HepG2 (cell line): ENCODE measurements at regions not wholly inside any gene's neighbourhood (a gene's known extent, or its start where the extent isn't known, plus 50 kb on each side); places are given as distances from the start of the nearest gene placed in this dataset.
"Not testable (repeated sequence)": the region's sequence is repeated elsewhere in the genome, so short reads cannot be mapped to it uniquely, and the experiment has no call there.

Experiments
- ATAC-seq: fragments of 200-7000 bp; cut with Tn5 transposase; 3 replicates; pipeline ENCODE4 v1.9.1; 2020; ENCODE audit warnings: mild to moderate bottlenecking, moderate library complexity
- BruUV-seq: library from RNA; stranded (reverse); fragments of 400-500 nt; replicated peaks from 2 replicates; lab custom pipeline; 2021; lab: Mats Ljungman, UMichigan
- CTCF ChIA-PET: fragments of 300-600 bp; formaldehyde crosslinking; extraction: SDS; loops from one replicate; lab custom pipeline; 2021; ENCODE audit warnings: low total read pairs, inconsistent platforms, low intra/inter-chr PET ratio; lab: Yijun Ruan, JAX
- POLR2A ChIA-PET: fragments of 350-600 bp; sonication (Branson Sonifier 250); formaldehyde crosslinking; loops from one replicate; lab custom pipeline; 2020; ENCODE audit warnings: antibody characterized with exemption, inconsistent platforms; lab: Yijun Ruan, JAX
- DNase-seq: peaks from one replicate; pipeline ENCODE4 v3.0.0-alpha.2; 2015; ENCODE audit warnings: low spot score
- FAIRE-seq: peaks from 3 replicates; lab custom pipeline; 2011; peaks lifted over from hg19 to GRCh38; lab: Jason Lieb, UNC
- H2AFZ ChIP-seq: one replicate; pipeline ENCODE4 v1.6.1; 2011; ENCODE audit warnings: low read length, inconsistent platforms
- H3K27ac ChIP-seq: fragments of 300-600 bp; 3 replicates; pipeline ENCODE4 v1.8.0; 2011; ENCODE audit warnings: mixed run types, mild to moderate bottlenecking, mixed read lengths, low read length, inconsistent platforms; ENCODE audit not compliant: insufficient read depth; ENCODE audit errors: extremely low read length
- H3K27me3 ChIP-seq, 2 experiments: fragments of 200-600 bp in 1 of 2; 2 replicates in 1 of 2; 3 replicates in 1 of 2; pipeline versions ENCODE4 v1.6.0 to v1.8.0; 2011; ENCODE audit warnings: low read length in 2 of 2, mild to moderate bottlenecking in 2 of 2, moderate library complexity in 2 of 2, inconsistent platforms in 1 of 2; ENCODE audit not compliant: insufficient read depth in 2 of 2, control insufficient read depth in 1 of 2
- H3K36me3 ChIP-seq, 2 experiments: fragments of 200-600 bp in 1 of 2; replicated peaks in 1 of 2; 2 replicates in 1 of 2; 3 replicates in 1 of 2; pipeline versions ENCODE4 v1.5.1 to v1.8.0; 2011; ENCODE audit warnings: low read length in 2 of 2, inconsistent platforms in 1 of 2; ENCODE audit not compliant: insufficient read depth in 2 of 2, control insufficient read depth in 1 of 2
- H3K4me1 ChIP-seq: 2 replicates; pipeline ENCODE4 v1.5.1; 2012; ENCODE audit warnings: low read length, inconsistent platforms; ENCODE audit not compliant: insufficient read depth
- H3K4me2 ChIP-seq: 2 replicates; pipeline ENCODE4 v1.6.0; 2011; ENCODE audit warnings: low read depth, low read length, inconsistent platforms
- H3K4me3 ChIP-seq, 3 experiments: fragments of 200-600 bp in 1 of 3; sonication (generic), shearing (Covaris generic) in 1 of 3; replicated peaks in 1 of 3; 2 replicates each; pipeline ENCODE4 v1.5.1; 2011 to 2016; ENCODE audit warnings: low read length in 3 of 3, inconsistent platforms in 2 of 3, low read depth in 2 of 3, mild to moderate bottlenecking in 2 of 3, control low read depth in 1 of 3, mixed read lengths in 1 of 3; ENCODE audit not compliant: insufficient read depth in 1 of 3
- H3K79me2 ChIP-seq: one replicate; pipeline ENCODE4 v1.6.1; 2011; ENCODE audit warnings: low read length, inconsistent platforms; ENCODE audit not compliant: insufficient read depth
- H3K9ac ChIP-seq: 2 replicates; pipeline ENCODE4 v1.6.0; 2011; ENCODE audit warnings: mild to moderate bottlenecking, low read depth, low read length, inconsistent platforms; ENCODE audit not compliant: insufficient read depth
- H3K9me3 ChIP-seq: 2 replicates; pipeline ENCODE4 v1.5.1; 2012; ENCODE audit warnings: mild to moderate bottlenecking, low read length
- H4K20me1 ChIP-seq: 2 replicates; pipeline ENCODE4 v1.6.0; 2011; ENCODE audit warnings: inconsistent platforms, mild to moderate bottlenecking, low read length, moderate library complexity; ENCODE audit not compliant: insufficient read depth
- CBX1 ChIP-seq: IDR thresholded peaks from one replicate; pipeline ENCODE4 v1.6.1; 2016; ENCODE audit warnings: antibody characterized with exemption, low read depth
- ELF4 ChIP-seq: sonication (generic); formaldehyde crosslinking; IDR thresholded peaks from 2 replicates; pipeline ENCODE4 v1.5.0; 2020; ENCODE audit warnings: missing genetic modification reagents, mild to moderate bottlenecking, moderate library complexity, borderline replicate concordance
- HES4 ChIP-seq: sonication (generic); formaldehyde crosslinking; IDR thresholded peaks from 2 replicates; pipeline ENCODE4 v1.9.0; 2021; ENCODE audit warnings: mild to moderate bottlenecking, missing genetic modification reagents, borderline replicate concordance
- PHF8 ChIP-seq: sonication (generic); formaldehyde crosslinking; IDR thresholded peaks from 2 replicates; pipeline ENCODE4 v1.5.0; 2020; ENCODE audit warnings: missing genetic modification reagents
- RBM22 ChIP-seq: fragments of 200-400 bp; formaldehyde crosslinking; optimal IDR thresholded peaks from 2 replicates; pipeline ENCODE3; 2017; ENCODE audit warnings: mild to moderate bottlenecking, low read length, moderate library complexity
- TBX3 ChIP-seq: fragments of 450-650 bp; IDR thresholded peaks from 2 replicates; pipeline ENCODE4 v1.6.1; 2017; ENCODE audit warnings: antibody characterized with exemption, mild to moderate bottlenecking, inconsistent platforms, borderline replicate concordance
- THAP8 ChIP-seq: sonication (generic); formaldehyde crosslinking; IDR thresholded peaks from 2 replicates; pipeline ENCODE4 v1.5.1; 2020; ENCODE audit warnings: missing genetic modification reagents, mild to moderate bottlenecking, borderline replicate concordance
- ZNF281 ChIP-seq: sonication (generic); formaldehyde crosslinking; IDR thresholded peaks from 2 replicates; pipeline ENCODE4 v1.4.0; 2020; ENCODE audit warnings: missing genetic modification reagents, borderline replicate concordance
- ZNF382 ChIP-seq: sonication (generic); formaldehyde crosslinking; IDR thresholded peaks from 2 replicates; pipeline ENCODE4 v1.5.0; 2020; ENCODE audit warnings: missing genetic modification reagents, mild to moderate bottlenecking, borderline replicate concordance
- ZNF564 ChIP-seq: sonication (generic); formaldehyde crosslinking; IDR thresholded peaks from 2 replicates; pipeline ENCODE4 v1.8.1; 2023; ENCODE audit warnings: mild to moderate bottlenecking, missing genetic modification reagents
- ZNF598 ChIP-seq: sonication (generic); formaldehyde crosslinking; IDR thresholded peaks from 2 replicates; pipeline ENCODE4 v1.5.1; 2020; ENCODE audit warnings: mild to moderate bottlenecking, missing genetic modification reagents, borderline replicate concordance
- ZNF761 ChIP-seq: sonication (generic); formaldehyde crosslinking; conservative IDR thresholded peaks from 2 replicates; pipeline ENCODE4 v1.4.0; 2020; ENCODE audit warnings: mild to moderate bottlenecking, missing genetic modification reagents
- ZNF790 ChIP-seq: sonication (generic); formaldehyde crosslinking; IDR thresholded peaks from 2 replicates; pipeline ENCODE4 v1.8.0; 2022; ENCODE audit warnings: missing genetic modification reagents, mild to moderate bottlenecking, borderline replicate concordance
- WGBS: methylation state at CpG from one replicate; pipeline ENCODE4 v1.1.6; 2017; ENCODE audit warnings: low lambda C conversion rate; 5-methylcytosine and 5-hydroxymethylcytosine counted together
- in situ Hi-C: cut with HindIII; loops from 2 replicates; pipeline ENCODE4 v1.10.0; 2017; ENCODE audit warnings: low pct_unique_long_range_greater_than_20kb; ENCODE audit not compliant: extremely low pct_ligation_motif_present
- intact Hi-C: fragments of 100-400 bp; cut with micrococcal nuclease; formaldehyde crosslinking; loops from one replicate; pipeline ENCODE4 v1.10.0; 2022; ENCODE audit not compliant: unreplicated experiment

- FAIRE-seq, H3K4me3 ChIP-seq, H3K4me2 ChIP-seq, H3K27ac ChIP-seq, H3K79me2 ChIP-seq, intact Hi-C loops, DNase-seq, H3K4me1 ChIP-seq, CTCF ChIA-PET, H3K9ac ChIP-seq, H2AFZ ChIP-seq, BruUV-seq, H3K36me3 ChIP-seq, H4K20me1 ChIP-seq, ATAC-seq, in situ Hi-C loops, POLR2A ChIA-PET, H3K27me3 ChIP-seq: not testable (repeated sequence)
- TF ChIP-seq ZNF281 (CRISPR knock-in tag) = peak; percentile 73; the same call in 1 of the 2 replicates
- 55% methylated on average over 14 of the region's 14 CpGs for WGBS
- H3K9me3 ChIP-seq = peaks cover 14% of the 10 kb centered on the region; the same call in 1 of the 2 replicates
These were observed 773.5 kb downstream of the KCNJ3 start for GRCh38 chr2:155472018-155472417.

- Histone ChIP-seq H3K4me1 (no peaks in the 10 kb centered on the region), H3K36me3 (no peaks in the 10 kb centered on the region), H4K20me1 (no peaks in the 10 kb centered on the region), H3K4me2 (no peak overlapping the region), H3K4me3 (no peak overlapping the region), H3K27ac (no peak overlapping the region), H2AFZ (no peak overlapping the region), H3K9ac (no peak overlapping the region), H3K27me3 (no peaks in the 10 kb centered on the region), H3K79me2 (no peaks in the 10 kb centered on the region), H3K9me3 (no peaks in the 10 kb centered on the region)
- no peak for FAIRE-seq
- ChIA-PET CTCF (no interaction called here), POLR2A (no interaction called here)
- in situ Hi-C loops = no loop called here
- BruUV-seq = no TSS peak
- intact Hi-C loops = no loop called here
- ATAC-seq = no peak
- WGBS = 4% methylated on average over 1 of the region's 1 CpG
- TF ChIP-seq ZNF790 (CRISPR knock-in tag) = no peak
- TF ChIP-seq CBX1 = no peak
- no peak for TF ChIP-seq ZNF761 (CRISPR knock-in tag)
- TF ChIP-seq THAP8 (CRISPR knock-in tag) = no peak
- TF ChIP-seq ZNF564 = no peak
- TF ChIP-seq ELF4 (CRISPR knock-in tag) = no peak
- no peak for TF ChIP-seq ZNF382 (CRISPR knock-in tag)
- no peak for TF ChIP-seq RBM22
- no peak for TF ChIP-seq ZNF598
- no peak for TF ChIP-seq PHF8
- no peak for TF ChIP-seq TBX3
- TF ChIP-seq HES4 (CRISPR knock-in tag) = no peak
- no peak for DNase-seq
These were observed 757.7 kb downstream of the KCNJ3 start for GRCh38 chr2:155456222-155456621.
